WTC11 (cell line): ENCODE measurements at regions not wholly inside any gene's neighbourhood (a gene's known extent, or its start where the extent isn't known, plus 50 kb on each side); places are given as distances from the start of the nearest gene placed in this dataset.

ENCODE experiments used
- ATAC-seq: fragments of 200-7000 bp; cut with Tn5 transposase; 2 replicates; pipeline ENCODE4 v1.10.0; 2021; ENCODE audit warnings: mild to moderate bottlenecking, moderate library complexity
- CTCF ChIA-PET: fragments of 300-600 bp; sonication (Branson Sonifier 250); formaldehyde crosslinking; loops from one replicate; lab custom pipeline; 2021; ENCODE audit warnings: antibody characterized with exemption; lab: Charles Lee
- POLR2A ChIA-PET: fragments of 350-600 bp; sonication (Branson Sonifier 250); formaldehyde crosslinking; loops from one replicate; lab custom pipeline; 2021; ENCODE audit warnings: antibody characterized with exemption; lab: Charles Lee
- DNase-seq: peaks from one replicate; pipeline ENCODE4 v3.0.0; 2021; ENCODE audit warnings: low spot score
- H3K27ac Mint-ChIP-seq: 2 replicates; pipeline ENCODE4 v1.8.0; 2021; ENCODE audit warnings: mixed read lengths
- H3K27me3 Mint-ChIP-seq: 2 replicates; pipeline ENCODE4 v1.8.0; 2021; ENCODE audit warnings: low read depth, mild to moderate bottlenecking, moderate library complexity, mixed read lengths
- H3K36me3 Mint-ChIP-seq: 2 replicates; pipeline ENCODE4 v1.8.0; 2021; ENCODE audit warnings: mixed read lengths
- H3K4me1 Mint-ChIP-seq: 2 replicates; pipeline ENCODE4 v1.8.0; 2022; ENCODE audit warnings: mixed read lengths
- H3K4me3 Mint-ChIP-seq: 2 replicates; pipeline ENCODE4 v1.8.0; 2021; ENCODE audit warnings: mild to moderate bottlenecking, moderate library complexity, mixed read lengths
- H3K9me3 Mint-ChIP-seq: 2 replicates; pipeline ENCODE4 v1.8.0; 2021; ENCODE audit warnings: mixed read lengths
- ARID4B ChIP-seq: sonication (generic); formaldehyde crosslinking; IDR thresholded peaks from 2 replicates; pipeline ENCODE4 v1.8.0; 2023; ENCODE audit warnings: missing genetic modification reagents, mild to moderate bottlenecking, borderline replicate concordance
- ATF3 ChIP-seq: sonication (generic); formaldehyde crosslinking; conservative IDR thresholded peaks from 2 replicates; pipeline ENCODE4 v1.8.1; 2022; ENCODE audit warnings: mild to moderate bottlenecking, missing genetic modification reagents
- ATF6 ChIP-seq: sonication (generic); formaldehyde crosslinking; IDR thresholded peaks from 2 replicates; pipeline ENCODE4 v1.8.1; 2023; ENCODE audit warnings: mild to moderate bottlenecking, missing genetic modification reagents
- CREB1 ChIP-seq: sonication (generic); formaldehyde crosslinking; IDR thresholded peaks from 2 replicates; pipeline ENCODE4 v1.8.0; 2023; ENCODE audit warnings: mild to moderate bottlenecking, missing genetic modification reagents
- EMX1 ChIP-seq: fragments of 250-450 bp; sonication (Bioruptor Pico); IDR thresholded peaks from 2 replicates; pipeline ENCODE4 v1.8.0; 2021; ENCODE audit warnings: mild to moderate bottlenecking
- FOXP4 ChIP-seq: sonication (generic); formaldehyde crosslinking; IDR thresholded peaks from 2 replicates; pipeline ENCODE4 v1.8.0; 2022; ENCODE audit warnings: mild to moderate bottlenecking, missing genetic modification reagents
- MLX ChIP-seq: sonication (generic); formaldehyde crosslinking; IDR thresholded peaks from 2 replicates; pipeline ENCODE4 v1.8.1; 2023; ENCODE audit warnings: mild to moderate bottlenecking, missing genetic modification reagents, moderate library complexity
- PRDM15 ChIP-seq: sonication (generic); formaldehyde crosslinking; IDR thresholded peaks from 2 replicates; pipeline ENCODE4 v1.8.0; 2022; ENCODE audit warnings: missing genetic modification reagents
- RORB ChIP-seq: fragments of 250-450 bp; sonication (Bioruptor Pico); IDR thresholded peaks from 2 replicates; pipeline ENCODE4 v1.9.0; 2021; ENCODE audit warnings: mild to moderate bottlenecking
- TCF7 ChIP-seq: sonication (generic); formaldehyde crosslinking; IDR thresholded peaks from 2 replicates; pipeline ENCODE4 v1.8.0; 2022; ENCODE audit warnings: mild to moderate bottlenecking, low read depth, missing genetic modification reagents, moderate library complexity
- ZBTB43 ChIP-seq: sonication (generic); formaldehyde crosslinking; IDR thresholded peaks from 2 replicates; pipeline ENCODE4 v1.8.1; 2023; ENCODE audit warnings: mild to moderate bottlenecking, missing genetic modification reagents
- ZMAT4 ChIP-seq: fragments of 250-450 bp; sonication (Bioruptor Pico); IDR thresholded peaks from 2 replicates; pipeline ENCODE4 v1.9.0; 2021; ENCODE audit warnings: mild to moderate bottlenecking
- ZNF232 ChIP-seq: sonication (generic); formaldehyde crosslinking; IDR thresholded peaks from 2 replicates; pipeline ENCODE4 v1.8.0; 2022; ENCODE audit warnings: mild to moderate bottlenecking, missing genetic modification reagents
- ZNF416 ChIP-seq: fragments of 250-450 bp; sonication (Bioruptor Pico); IDR thresholded peaks from 2 replicates; pipeline ENCODE4 v1.9.0; 2021; ENCODE audit warnings: mild to moderate bottlenecking, inconsistent platforms
- TF ChIP-seq, protein P1 (sequence below): sonication (generic); formaldehyde crosslinking; IDR thresholded peaks from 2 replicates; pipeline ENCODE4 v1.8.1; 2023; ENCODE audit warnings: mild to moderate bottlenecking, moderate library complexity, missing genetic modification reagents

- Mint-ChIP-seq H3K36me3 (no peaks in the 10 kb centered on the region), H3K4me3 (no peak overlapping the region), H3K27ac (no peak overlapping the region), H3K4me1 (no peaks in the 10 kb centered on the region), H3K27me3 (peaks cover 4% of the 10 kb centered on the region), H3K9me3 (peaks cover 15% of the 10 kb centered on the region)
- TF ChIP-seq CREB1 (CRISPR knock-in tag) (no peak), ATF6 (no peak), RORB (CRISPR knock-in tag) (no peak), TCF7 (no peak), ZNF232 (CRISPR knock-in tag) (no peak), EMX1 (CRISPR knock-in tag) (no peak), ATF3 (CRISPR knock-in tag) (no peak), ARID4B (no peak), ZNF416 (CRISPR knock-in tag) (no peak), ZMAT4 (CRISPR knock-in tag) (no peak), MLX (CRISPR knock-in tag) (no peak), FOXP4 (CRISPR knock-in tag) (no peak), ZBTB43 (CRISPR knock-in tag) (no peak), PRDM15 (CRISPR knock-in tag) (no peak)
- TF ChIP-seq, protein P1, sequence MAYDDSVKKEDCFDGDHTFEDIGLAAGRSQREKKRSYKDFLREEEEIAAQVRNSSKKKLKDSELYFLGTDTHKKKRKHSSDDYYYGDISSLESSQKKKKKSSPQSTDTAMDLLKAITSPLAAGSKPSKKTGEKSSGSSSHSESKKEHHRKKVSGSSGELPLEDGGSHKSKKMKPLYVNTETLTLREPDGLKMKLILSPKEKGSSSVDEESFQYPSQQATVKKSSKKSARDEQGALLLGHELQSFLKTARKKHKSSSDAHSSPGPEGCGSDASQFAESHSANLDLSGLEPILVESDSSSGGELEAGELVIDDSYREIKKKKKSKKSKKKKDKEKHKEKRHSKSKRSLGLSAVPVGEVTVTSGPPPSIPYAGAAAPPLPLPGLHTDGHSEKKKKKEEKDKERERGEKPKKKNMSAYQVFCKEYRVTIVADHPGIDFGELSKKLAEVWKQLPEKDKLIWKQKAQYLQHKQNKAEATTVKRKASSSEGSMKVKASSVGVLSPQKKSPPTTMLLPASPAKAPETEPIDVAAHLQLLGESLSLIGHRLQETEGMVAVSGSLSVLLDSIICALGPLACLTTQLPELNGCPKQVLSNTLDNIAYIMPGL (CRISPR knock-in tag) = no peak
- DNase-seq (no peak), ATAC-seq (no peak)
- ChIA-PET POLR2A (no interaction called here), CTCF (no interaction called here)
Observed at GRCh38 chr4:53680168-53680567, 88.9 kb upstream of the LNX1 start.
